K562 (cell line): ENCODE measurements at regions not wholly inside any gene's neighbourhood (a gene's known extent, or its start where the extent isn't known, plus 50 kb on each side); places are given as distances from the start of the nearest gene placed in this dataset.
A peak's percentile ranks its signal among the peaks of the same experiment; 100 is the strongest.

Experiments used
- BRD4 ChIP-seq: fragments of 200-600 bp; sonication (generic); IDR thresholded peaks from 2 replicates; pipeline ENCODE4 v1.6.1; 2017; ENCODE audit warnings: inconsistent platforms
- CSDE1 ChIP-seq, 2 experiments: fragments of 450-650 bp; IDR thresholded peaks; 2 replicates each; pipeline ENCODE4 v1.6.1; 2016; ENCODE audit warnings: mild to moderate bottlenecking in 1 of 2
- DNMT1 ChIP-seq: fragments of 450-650 bp; IDR thresholded peaks from 2 replicates; pipeline ENCODE4 v1.6.1; 2016; ENCODE audit warnings: antibody characterized with exemption, mild to moderate bottlenecking
- ELF4 ChIP-seq: fragments of 450-650 bp; formaldehyde crosslinking; IDR thresholded peaks from 2 replicates; pipeline ENCODE4 v1.4.0; 2022; ENCODE audit warnings: missing genetic modification characterization
- EP300 ChIP-seq: IDR thresholded peaks from 2 replicates; pipeline ENCODE4 v1.6.1; 2012; ENCODE audit warnings: low read length, improper control_type of control experiment
- HOXB6 ChIP-seq: fragments of 250-450 bp; sonication (Bioruptor Pico); IDR thresholded peaks from 2 replicates; pipeline ENCODE4 v1.5.1; 2022; ENCODE audit warnings: mild to moderate bottlenecking, borderline replicate concordance
- JUN ChIP-seq, 2 experiments: sonication (generic) in 1 of 2; formaldehyde crosslinking in 1 of 2; IDR thresholded peaks; 2 replicates each; pipeline versions ENCODE4 v1.6.1 to v1.8.0; 2012 to 2022; ENCODE audit warnings: borderline replicate concordance in 2 of 2, mild to moderate bottlenecking in 2 of 2, improper control_type of control experiment in 1 of 2, low read depth in 1 of 2, low read length in 1 of 2, missing genetic modification reagents in 1 of 2
- KLF1 ChIP-seq: fragments of 450-650 bp; IDR thresholded peaks from 2 replicates; pipeline ENCODE4 v1.6.1; 2016; ENCODE audit warnings: missing genetic modification characterization, missing compliant biosample characterization
- NFIC ChIP-seq: fragments of 450-650 bp; IDR thresholded peaks from 2 replicates; pipeline ENCODE4 v1.6.1; 2017; ENCODE audit warnings: mild to moderate bottlenecking, inconsistent platforms
- PHF8 ChIP-seq: fragments of 200-600 bp; sonication (generic); IDR thresholded peaks from 2 replicates; pipeline ENCODE4 v1.6.1; 2012; ENCODE audit warnings: mixed run types, mild to moderate bottlenecking, inconsistent platforms, low read length, moderate library complexity, borderline replicate concordance
- ZNF41 ChIP-seq: fragments of 250-450 bp; sonication (Bioruptor Pico); conservative IDR thresholded peaks from 2 replicates; pipeline ENCODE4 v1.4.0; 2020; ENCODE audit warnings: mild to moderate bottlenecking
- TF ChIP-seq, protein P1 (sequence below), 2 experiments: fragments of 450-650 bp; IDR thresholded peaks; 2 replicates each; pipeline ENCODE4 v1.6.1; 2018; ENCODE audit warnings: mild to moderate bottlenecking in 2 of 2, low read depth in 1 of 2; ENCODE audit not compliant: partially characterized antibody in 2 of 2
- TF ChIP-seq, protein P2 (sequence below): sonication (generic); formaldehyde crosslinking; IDR thresholded peaks from 2 replicates; pipeline ENCODE4 v1.9.0; 2022; ENCODE audit warnings: mild to moderate bottlenecking, missing genetic modification reagents
- TF ChIP-seq, protein P3 (sequence below): fragments of 450-650 bp; IDR thresholded peaks from 2 replicates; pipeline ENCODE4 v1.6.1; 2014; ENCODE audit warnings: low read depth, mild to moderate bottlenecking, moderate library complexity, borderline replicate concordance
- TF ChIP-seq, protein P4 (sequence below): fragments of 250-450 bp; sonication (Bioruptor Pico); IDR thresholded peaks from 2 replicates; pipeline ENCODE4 v1.8.0; 2021; ENCODE audit warnings: borderline replicate concordance, mild to moderate bottlenecking, moderate library complexity; ENCODE audit not compliant: poor library complexity, severe bottlenecking
- TF ChIP-seq, protein P5 (sequence below): fragments of 450-650 bp; IDR thresholded peaks from 2 replicates; pipeline ENCODE4 v1.6.1; 2016; ENCODE audit warnings: borderline replicate concordance
- TF ChIP-seq, protein P6 (sequence below): fragments of 250-450 bp; sonication (Bioruptor Pico); IDR thresholded peaks from 2 replicates; pipeline ENCODE4 v1.4.0; 2020; ENCODE audit warnings: mild to moderate bottlenecking, moderate library complexity

DNA sequence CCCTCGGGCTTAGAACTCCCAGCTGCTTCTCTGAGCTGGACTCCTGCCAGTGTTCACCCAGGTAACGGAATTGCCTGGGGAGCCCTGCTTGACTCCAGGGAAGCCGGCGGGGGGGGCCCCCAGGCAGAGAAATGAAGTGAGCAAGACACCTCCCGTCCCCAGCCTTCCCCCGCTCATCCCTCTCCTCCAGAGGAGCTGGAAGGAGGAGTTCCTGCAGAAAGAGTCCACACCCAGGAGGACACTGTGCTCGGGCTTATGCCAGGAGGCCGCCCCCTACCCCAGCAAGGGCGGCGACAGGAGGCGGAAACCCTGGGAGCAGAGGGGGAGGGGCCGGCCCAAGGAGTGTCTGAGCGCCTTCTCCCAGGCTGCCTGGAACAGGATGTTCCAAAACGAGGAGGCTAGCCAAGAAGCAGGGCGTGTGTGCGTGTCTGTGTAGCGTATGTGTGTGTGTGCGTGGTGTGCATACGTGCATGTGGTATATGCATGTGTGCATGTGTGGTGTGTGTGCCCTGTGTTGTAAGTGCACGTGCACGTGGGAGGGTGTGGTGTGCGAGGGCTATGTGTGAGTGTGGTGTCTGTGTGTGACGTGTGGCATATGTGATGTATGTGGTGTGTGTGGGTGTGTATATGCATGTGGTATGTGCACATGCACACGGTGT, 511.3 kb downstream of the SHQ1 start (continued):
- TF ChIP-seq, protein P1, sequence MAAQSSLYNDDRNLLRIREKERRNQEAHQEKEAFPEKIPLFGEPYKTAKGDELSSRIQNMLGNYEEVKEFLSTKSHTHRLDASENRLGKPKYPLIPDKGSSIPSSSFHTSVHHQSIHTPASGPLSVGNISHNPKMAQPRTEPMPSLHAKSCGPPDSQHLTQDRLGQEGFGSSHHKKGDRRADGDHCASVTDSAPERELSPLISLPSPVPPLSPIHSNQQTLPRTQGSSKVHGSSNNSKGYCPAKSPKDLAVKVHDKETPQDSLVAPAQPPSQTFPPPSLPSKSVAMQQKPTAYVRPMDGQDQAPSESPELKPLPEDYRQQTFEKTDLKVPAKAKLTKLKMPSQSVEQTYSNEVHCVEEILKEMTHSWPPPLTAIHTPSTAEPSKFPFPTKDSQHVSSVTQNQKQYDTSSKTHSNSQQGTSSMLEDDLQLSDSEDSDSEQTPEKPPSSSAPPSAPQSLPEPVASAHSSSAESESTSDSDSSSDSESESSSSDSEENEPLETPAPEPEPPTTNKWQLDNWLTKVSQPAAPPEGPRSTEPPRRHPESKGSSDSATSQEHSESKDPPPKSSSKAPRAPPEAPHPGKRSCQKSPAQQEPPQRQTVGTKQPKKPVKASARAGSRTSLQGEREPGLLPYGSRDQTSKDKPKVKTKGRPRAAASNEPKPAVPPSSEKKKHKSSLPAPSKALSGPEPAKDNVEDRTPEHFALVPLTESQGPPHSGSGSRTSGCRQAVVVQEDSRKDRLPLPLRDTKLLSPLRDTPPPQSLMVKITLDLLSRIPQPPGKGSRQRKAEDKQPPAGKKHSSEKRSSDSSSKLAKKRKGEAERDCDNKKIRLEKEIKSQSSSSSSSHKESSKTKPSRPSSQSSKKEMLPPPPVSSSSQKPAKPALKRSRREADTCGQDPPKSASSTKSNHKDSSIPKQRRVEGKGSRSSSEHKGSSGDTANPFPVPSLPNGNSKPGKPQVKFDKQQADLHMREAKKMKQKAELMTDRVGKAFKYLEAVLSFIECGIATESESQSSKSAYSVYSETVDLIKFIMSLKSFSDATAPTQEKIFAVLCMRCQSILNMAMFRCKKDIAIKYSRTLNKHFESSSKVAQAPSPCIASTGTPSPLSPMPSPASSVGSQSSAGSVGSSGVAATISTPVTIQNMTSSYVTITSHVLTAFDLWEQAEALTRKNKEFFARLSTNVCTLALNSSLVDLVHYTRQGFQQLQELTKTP (IDR thresholded peaks at IDR 0.05; ENCODE audit: low read depth in 1 of 2, partially characterized antibody in 2 of 2) = peak in 1 of 2 experiments; percentile 54
- TF ChIP-seq NFIC (peak; percentile 71), PHF8 (peak; percentile 17; the same call in 1 of the 2 replicates), JUN (IDR thresholded peaks at IDR 0.05; ENCODE audit: borderline replicate concordance, low read depth, low read length) (no peak), JUN (CRISPR knock-in tag; IDR thresholded peaks at IDR 0.05; ENCODE audit: borderline replicate concordance) (no peak), CSDE1 (IDR thresholded peaks at IDR 0.05) (no peak), BRD4 (no peak), KLF1 (tag) (no peak), EP300 (peak; percentile 51; the same call in 1 of the 2 replicates), ELF4 (CRISPR knock-in tag) (no peak), ZNF41 (no peak), DNMT1 (no peak), HOXB6 (CRISPR knock-in tag) (no peak)
- TF ChIP-seq, protein P2, sequence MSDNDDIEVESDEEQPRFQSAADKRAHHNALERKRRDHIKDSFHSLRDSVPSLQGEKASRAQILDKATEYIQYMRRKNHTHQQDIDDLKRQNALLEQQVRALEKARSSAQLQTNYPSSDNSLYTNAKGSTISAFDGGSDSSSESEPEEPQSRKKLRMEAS (CRISPR knock-in tag) = peak; percentile 78
- TF ChIP-seq, protein P3, sequence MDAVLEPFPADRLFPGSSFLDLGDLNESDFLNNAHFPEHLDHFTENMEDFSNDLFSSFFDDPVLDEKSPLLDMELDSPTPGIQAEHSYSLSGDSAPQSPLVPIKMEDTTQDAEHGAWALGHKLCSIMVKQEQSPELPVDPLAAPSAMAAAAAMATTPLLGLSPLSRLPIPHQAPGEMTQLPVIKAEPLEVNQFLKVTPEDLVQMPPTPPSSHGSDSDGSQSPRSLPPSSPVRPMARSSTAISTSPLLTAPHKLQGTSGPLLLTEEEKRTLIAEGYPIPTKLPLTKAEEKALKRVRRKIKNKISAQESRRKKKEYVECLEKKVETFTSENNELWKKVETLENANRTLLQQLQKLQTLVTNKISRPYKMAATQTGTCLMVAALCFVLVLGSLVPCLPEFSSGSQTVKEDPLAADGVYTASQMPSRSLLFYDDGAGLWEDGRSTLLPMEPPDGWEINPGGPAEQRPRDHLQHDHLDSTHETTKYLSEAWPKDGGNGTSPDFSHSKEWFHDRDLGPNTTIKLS = no peak
- TF ChIP-seq, protein P4, sequence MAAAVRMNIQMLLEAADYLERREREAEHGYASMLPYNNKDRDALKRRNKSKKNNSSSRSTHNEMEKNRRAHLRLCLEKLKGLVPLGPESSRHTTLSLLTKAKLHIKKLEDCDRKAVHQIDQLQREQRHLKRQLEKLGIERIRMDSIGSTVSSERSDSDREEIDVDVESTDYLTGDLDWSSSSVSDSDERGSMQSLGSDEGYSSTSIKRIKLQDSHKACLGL = no peak
- TF ChIP-seq, protein P5, sequence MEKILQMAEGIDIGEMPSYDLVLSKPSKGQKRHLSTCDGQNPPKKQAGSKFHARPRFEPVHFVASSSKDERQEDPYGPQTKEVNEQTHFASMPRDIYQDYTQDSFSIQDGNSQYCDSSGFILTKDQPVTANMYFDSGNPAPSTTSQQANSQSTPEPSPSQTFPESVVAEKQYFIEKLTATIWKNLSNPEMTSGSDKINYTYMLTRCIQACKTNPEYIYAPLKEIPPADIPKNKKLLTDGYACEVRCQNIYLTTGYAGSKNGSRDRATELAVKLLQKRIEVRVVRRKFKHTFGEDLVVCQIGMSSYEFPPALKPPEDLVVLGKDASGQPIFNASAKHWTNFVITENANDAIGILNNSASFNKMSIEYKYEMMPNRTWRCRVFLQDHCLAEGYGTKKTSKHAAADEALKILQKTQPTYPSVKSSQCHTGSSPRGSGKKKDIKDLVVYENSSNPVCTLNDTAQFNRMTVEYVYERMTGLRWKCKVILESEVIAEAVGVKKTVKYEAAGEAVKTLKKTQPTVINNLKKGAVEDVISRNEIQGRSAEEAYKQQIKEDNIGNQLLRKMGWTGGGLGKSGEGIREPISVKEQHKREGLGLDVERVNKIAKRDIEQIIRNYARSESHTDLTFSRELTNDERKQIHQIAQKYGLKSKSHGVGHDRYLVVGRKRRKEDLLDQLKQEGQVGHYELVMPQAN = peak; percentile 64
- TF ChIP-seq, protein P6, sequence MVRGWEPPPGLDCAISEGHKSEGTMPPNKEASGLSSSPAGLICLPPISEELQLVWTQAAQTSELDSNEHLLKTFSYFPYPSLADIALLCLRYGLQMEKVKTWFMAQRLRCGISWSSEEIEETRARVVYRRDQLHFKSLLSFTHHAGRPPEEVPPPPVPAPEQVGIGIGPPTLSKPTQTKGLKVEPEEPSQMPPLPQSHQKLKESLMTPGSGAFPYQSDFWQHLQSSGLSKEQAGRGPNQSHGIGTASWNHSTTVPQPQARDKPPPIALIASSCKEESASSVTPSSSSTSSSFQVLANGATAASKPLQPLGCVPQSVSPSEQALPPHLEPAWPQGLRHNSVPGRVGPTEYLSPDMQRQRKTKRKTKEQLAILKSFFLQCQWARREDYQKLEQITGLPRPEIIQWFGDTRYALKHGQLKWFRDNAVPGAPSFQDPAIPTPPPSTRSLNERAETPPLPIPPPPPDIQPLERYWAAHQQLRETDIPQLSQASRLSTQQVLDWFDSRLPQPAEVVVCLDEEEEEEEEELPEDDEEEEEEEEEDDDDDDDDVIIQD = no peak
